PFSK-1 (cell line): ENCODE measurements at regions not wholly inside any gene's neighbourhood (a gene's known extent, or its start where the extent isn't known, plus 50 kb on each side); places are given as distances from the start of the nearest gene placed in this dataset.

ENCODE experiments used
- POLR2AphosphoS5 ChIP-seq: IDR thresholded peaks from 2 replicates; pipeline ENCODE4 v1.6.1; 2012; ENCODE audit warnings: low read depth, mild to moderate bottlenecking, control low read depth, low read length, moderate library complexity
- TF ChIP-seq, protein P1 (sequence below), 2 experiments: IDR thresholded peaks; 2 replicates each; pipeline versions ENCODE4 v1.6.1 to v1.8.0; 2011 to 2012; ENCODE audit warnings: low read depth in 2 of 2, low read length in 2 of 2, control low read depth in 1 of 2, inconsistent platforms in 1 of 2, mild to moderate bottlenecking in 1 of 2, moderate library complexity in 1 of 2; ENCODE audit not compliant: insufficient read depth in 1 of 2

DNA sequence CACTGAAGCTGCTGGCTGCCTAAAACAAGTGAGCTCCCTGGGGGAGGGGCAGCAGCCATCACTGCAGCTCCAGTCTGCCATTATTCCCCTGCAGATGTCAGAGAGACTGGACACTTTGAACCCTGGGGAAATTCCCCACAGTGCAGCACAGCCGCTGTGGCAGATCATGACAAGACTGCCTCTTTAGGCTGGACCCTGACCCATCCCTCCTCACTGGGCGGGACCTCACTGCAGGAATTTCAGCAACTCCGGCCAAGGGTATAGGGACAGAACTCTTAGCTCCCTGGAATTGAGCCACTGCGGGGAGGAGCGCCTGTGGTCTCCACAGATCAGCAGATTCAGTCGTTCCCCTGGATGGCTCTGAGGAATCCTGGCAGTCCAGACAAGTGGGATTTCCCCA, 964.6 kb downstream of the BRINP3 start:
- TF ChIP-seq, protein P1, sequence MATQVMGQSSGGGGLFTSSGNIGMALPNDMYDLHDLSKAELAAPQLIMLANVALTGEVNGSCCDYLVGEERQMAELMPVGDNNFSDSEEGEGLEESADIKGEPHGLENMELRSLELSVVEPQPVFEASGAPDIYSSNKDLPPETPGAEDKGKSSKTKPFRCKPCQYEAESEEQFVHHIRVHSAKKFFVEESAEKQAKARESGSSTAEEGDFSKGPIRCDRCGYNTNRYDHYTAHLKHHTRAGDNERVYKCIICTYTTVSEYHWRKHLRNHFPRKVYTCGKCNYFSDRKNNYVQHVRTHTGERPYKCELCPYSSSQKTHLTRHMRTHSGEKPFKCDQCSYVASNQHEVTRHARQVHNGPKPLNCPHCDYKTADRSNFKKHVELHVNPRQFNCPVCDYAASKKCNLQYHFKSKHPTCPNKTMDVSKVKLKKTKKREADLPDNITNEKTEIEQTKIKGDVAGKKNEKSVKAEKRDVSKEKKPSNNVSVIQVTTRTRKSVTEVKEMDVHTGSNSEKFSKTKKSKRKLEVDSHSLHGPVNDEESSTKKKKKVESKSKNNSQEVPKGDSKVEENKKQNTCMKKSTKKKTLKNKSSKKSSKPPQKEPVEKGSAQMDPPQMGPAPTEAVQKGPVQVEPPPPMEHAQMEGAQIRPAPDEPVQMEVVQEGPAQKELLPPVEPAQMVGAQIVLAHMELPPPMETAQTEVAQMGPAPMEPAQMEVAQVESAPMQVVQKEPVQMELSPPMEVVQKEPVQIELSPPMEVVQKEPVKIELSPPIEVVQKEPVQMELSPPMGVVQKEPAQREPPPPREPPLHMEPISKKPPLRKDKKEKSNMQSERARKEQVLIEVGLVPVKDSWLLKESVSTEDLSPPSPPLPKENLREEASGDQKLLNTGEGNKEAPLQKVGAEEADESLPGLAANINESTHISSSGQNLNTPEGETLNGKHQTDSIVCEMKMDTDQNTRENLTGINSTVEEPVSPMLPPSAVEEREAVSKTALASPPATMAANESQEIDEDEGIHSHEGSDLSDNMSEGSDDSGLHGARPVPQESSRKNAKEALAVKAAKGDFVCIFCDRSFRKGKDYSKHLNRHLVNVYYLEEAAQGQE (IDR thresholded peaks at IDR 0.05; ENCODE audit: insufficient read depth in 1 of 2, low read depth in 2 of 2, low read length in 2 of 2): no peak
- TF ChIP-seq POLR2AphosphoS5: no peak
